NB4 (cell line): ENCODE measurements at regions not wholly inside any gene's neighbourhood (a gene's known extent, or its start where the extent isn't known, plus 50 kb on each side); places are given as distances from the start of the nearest gene placed in this dataset.

Experiments used
- MAX ChIP-seq: IDR thresholded peaks from 2 replicates; pipeline ENCODE4 v1.6.1; 2011; ENCODE audit warnings: low read depth, low read length
- POLR2A ChIP-seq: IDR thresholded peaks from 2 replicates; pipeline ENCODE4 v1.6.1; 2011; ENCODE audit warnings: mild to moderate bottlenecking; ENCODE audit not compliant: insufficient read length; ENCODE audit errors: extremely low read depth
- TF ChIP-seq, protein P1 (sequence below): IDR thresholded peaks from one replicate; pipeline ENCODE4 v1.5.1; 2012; ENCODE audit warnings: low read depth, low read length

GRCh38 chr10:113422371-113422770 is 130.5 kb upstream of the HABP2 start:
- TF ChIP-seq, protein P1, sequence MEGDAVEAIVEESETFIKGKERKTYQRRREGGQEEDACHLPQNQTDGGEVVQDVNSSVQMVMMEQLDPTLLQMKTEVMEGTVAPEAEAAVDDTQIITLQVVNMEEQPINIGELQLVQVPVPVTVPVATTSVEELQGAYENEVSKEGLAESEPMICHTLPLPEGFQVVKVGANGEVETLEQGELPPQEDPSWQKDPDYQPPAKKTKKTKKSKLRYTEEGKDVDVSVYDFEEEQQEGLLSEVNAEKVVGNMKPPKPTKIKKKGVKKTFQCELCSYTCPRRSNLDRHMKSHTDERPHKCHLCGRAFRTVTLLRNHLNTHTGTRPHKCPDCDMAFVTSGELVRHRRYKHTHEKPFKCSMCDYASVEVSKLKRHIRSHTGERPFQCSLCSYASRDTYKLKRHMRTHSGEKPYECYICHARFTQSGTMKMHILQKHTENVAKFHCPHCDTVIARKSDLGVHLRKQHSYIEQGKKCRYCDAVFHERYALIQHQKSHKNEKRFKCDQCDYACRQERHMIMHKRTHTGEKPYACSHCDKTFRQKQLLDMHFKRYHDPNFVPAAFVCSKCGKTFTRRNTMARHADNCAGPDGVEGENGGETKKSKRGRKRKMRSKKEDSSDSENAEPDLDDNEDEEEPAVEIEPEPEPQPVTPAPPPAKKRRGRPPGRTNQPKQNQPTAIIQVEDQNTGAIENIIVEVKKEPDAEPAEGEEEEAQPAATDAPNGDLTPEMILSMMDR = no peak
- TF ChIP-seq POLR2A (no peak), MAX (no peak)
